K562 (cell line): ENCODE measurements at regions not wholly inside any gene's neighbourhood (a gene's known extent, or its start where the extent isn't known, plus 50 kb on each side); places are given as distances from the start of the nearest gene placed in this dataset.

ENCODE experiments used
- BHLHE40 ChIP-seq: IDR thresholded peaks from 2 replicates; pipeline ENCODE4 v1.6.1; 2011; ENCODE audit warnings: low read length, improper control_type of control experiment
- ELK1 ChIP-seq: sonication (generic); formaldehyde crosslinking; IDR thresholded peaks from 2 replicates; pipeline ENCODE4 v1.8.1; 2022; ENCODE audit warnings: missing genetic modification reagents
- MEF2A ChIP-seq: IDR thresholded peaks from 2 replicates; pipeline ENCODE4 v1.6.1; 2011; ENCODE audit warnings: low read depth, mild to moderate bottlenecking, low read length, moderate library complexity; ENCODE audit not compliant: control insufficient read depth
- NELFE ChIP-seq: IDR thresholded peaks from 2 replicates; pipeline ENCODE4 v1.6.1; 2011; ENCODE audit warnings: mild to moderate bottlenecking; ENCODE audit not compliant: insufficient read depth, insufficient read length
- POLR2H ChIP-seq: IDR thresholded peaks from 2 replicates; pipeline ENCODE4 v1.6.1; 2016; ENCODE audit warnings: missing genetic modification characterization, low read depth, mild to moderate bottlenecking, control low read depth, missing compliant biosample characterization, moderate library complexity
- SMARCC2 ChIP-seq: fragments of 450-650 bp; IDR thresholded peaks from 2 replicates; pipeline ENCODE4 v1.6.1; 2017; ENCODE audit warnings: antibody characterized with exemption, moderate library complexity, mild to moderate bottlenecking, low read depth
- YY1 ChIP-seq, 3 experiments: IDR thresholded peaks; 2 replicates each; pipeline ENCODE4 v1.6.1; 2011; ENCODE audit warnings: low read length in 2 of 3, mild to moderate bottlenecking in 2 of 3, moderate library complexity in 2 of 3, borderline replicate concordance in 1 of 3, control low read depth in 1 of 3, low read depth in 1 of 3; ENCODE audit not compliant: insufficient read depth in 3 of 3, insufficient replicate concordance in 2 of 3, control insufficient read depth in 1 of 3, insufficient read length in 1 of 3; ENCODE audit errors: extremely low read depth in 1 of 3
- ZNF695 ChIP-seq: fragments of 450-650 bp; formaldehyde crosslinking; IDR thresholded peaks from 2 replicates; pipeline ENCODE4 v1.4.0; 2020; ENCODE audit warnings: mild to moderate bottlenecking, moderate library complexity
- ZNF766 ChIP-seq: fragments of 200-800 bp; sonication (Bioruptor generic); conservative IDR thresholded peaks from 2 replicates; pipeline ENCODE4 v1.6.1; 2016; ENCODE audit warnings: missing genetic modification characterization, missing compliant biosample characterization
- TF ChIP-seq, protein P1 (sequence below): fragments of 250-450 bp; sonication (Bioruptor Pico); IDR thresholded peaks from 2 replicates; pipeline ENCODE4 v1.5.1; 2021; ENCODE audit warnings: mild to moderate bottlenecking
- TF ChIP-seq, protein P2 (sequence below), 3 experiments: IDR thresholded peaks in 2 of 3; conservative IDR thresholded peaks in 1 of 3; 2 replicates each; pipeline ENCODE4 v1.5.1; 2011 to 2012; ENCODE audit warnings: low read length in 3 of 3, mild to moderate bottlenecking in 3 of 3, control low read depth in 2 of 3, improper control_type of control experiment in 1 of 3, inconsistent platforms in 1 of 3, low read depth in 1 of 3, mixed read lengths in 1 of 3, moderate library complexity in 1 of 3; ENCODE audit not compliant: insufficient read depth in 2 of 3

DNA sequence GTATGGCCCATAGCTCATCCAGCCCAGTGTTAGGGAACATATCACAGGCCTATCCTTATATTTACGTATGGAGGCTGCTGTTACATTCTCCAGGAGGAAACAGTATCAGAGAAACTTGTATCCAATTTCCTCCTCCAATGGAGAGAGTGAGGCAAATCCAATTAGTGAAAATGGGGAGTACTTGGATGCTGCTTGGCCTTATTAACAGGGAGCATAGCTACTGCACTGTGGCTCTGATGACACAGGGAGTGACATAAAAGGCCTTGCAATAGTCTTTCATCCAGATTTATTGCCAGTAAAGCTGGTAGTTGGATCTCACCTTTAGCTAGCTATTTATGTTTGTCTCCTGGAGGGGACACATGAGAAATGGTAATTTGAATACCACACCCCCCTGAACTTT is 313.2 kb upstream of the MTPN start:
- TF ChIP-seq, protein P1, sequence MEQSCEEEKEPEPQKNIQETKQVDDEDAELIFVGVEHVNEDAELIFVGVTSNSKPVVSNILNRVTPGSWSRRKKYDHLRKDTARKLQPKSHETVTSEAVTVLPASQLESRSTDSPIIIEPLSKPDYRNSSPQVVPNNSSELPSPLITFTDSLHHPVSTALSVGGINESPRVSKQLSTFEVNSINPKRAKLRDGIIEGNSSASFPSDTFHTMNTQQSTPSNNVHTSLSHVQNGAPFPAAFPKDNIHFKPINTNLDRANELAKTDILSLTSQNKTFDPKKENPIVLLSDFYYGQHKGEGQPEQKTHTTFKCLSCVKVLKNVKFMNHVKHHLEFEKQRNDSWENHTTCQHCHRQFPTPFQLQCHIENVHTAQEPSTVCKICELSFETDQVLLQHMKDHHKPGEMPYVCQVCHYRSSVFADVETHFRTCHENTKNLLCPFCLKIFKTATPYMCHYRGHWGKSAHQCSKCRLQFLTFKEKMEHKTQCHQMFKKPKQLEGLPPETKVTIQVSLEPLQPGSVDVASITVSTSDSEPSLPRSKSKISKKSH, result no peak
- no peak for TF ChIP-seq ZNF695 (CRISPR knock-in tag)
- TF ChIP-seq POLR2H (tag), result no peak
- no peak for TF ChIP-seq ZNF766 (CRISPR knock-in tag)
- no peak for TF ChIP-seq NELFE
- no peak for TF ChIP-seq YY1 (IDR thresholded peaks at IDR 0.05; ENCODE audit: borderline replicate concordance in 1 of 3, control insufficient read depth in 1 of 3, extremely low read depth in 1 of 3, insufficient read depth in 3 of 3, insufficient read length in 1 of 3, insufficient replicate concordance in 2 of 3, low read depth in 1 of 3, low read length in 2 of 3)
- no peak for TF ChIP-seq ELK1
- no peak for TF ChIP-seq BHLHE40
- no peak for TF ChIP-seq SMARCC2
- TF ChIP-seq MEF2A, result no peak
- TF ChIP-seq, protein P2, sequence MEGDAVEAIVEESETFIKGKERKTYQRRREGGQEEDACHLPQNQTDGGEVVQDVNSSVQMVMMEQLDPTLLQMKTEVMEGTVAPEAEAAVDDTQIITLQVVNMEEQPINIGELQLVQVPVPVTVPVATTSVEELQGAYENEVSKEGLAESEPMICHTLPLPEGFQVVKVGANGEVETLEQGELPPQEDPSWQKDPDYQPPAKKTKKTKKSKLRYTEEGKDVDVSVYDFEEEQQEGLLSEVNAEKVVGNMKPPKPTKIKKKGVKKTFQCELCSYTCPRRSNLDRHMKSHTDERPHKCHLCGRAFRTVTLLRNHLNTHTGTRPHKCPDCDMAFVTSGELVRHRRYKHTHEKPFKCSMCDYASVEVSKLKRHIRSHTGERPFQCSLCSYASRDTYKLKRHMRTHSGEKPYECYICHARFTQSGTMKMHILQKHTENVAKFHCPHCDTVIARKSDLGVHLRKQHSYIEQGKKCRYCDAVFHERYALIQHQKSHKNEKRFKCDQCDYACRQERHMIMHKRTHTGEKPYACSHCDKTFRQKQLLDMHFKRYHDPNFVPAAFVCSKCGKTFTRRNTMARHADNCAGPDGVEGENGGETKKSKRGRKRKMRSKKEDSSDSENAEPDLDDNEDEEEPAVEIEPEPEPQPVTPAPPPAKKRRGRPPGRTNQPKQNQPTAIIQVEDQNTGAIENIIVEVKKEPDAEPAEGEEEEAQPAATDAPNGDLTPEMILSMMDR (IDR thresholded peaks at IDR 0.05 in 2 of 3, conservative IDR thresholded peaks at IDR 0.05 in 1 of 3; ENCODE audit: insufficient read depth in 2 of 3, low read depth in 1 of 3, low read length in 3 of 3), result no peak
